ENCODE measurements at regions not wholly inside any gene's neighbourhood (a gene's known extent, or its start where the extent isn't known, plus 50 kb on each side); places are given as distances from the start of the nearest gene placed in this dataset.

DNA sequence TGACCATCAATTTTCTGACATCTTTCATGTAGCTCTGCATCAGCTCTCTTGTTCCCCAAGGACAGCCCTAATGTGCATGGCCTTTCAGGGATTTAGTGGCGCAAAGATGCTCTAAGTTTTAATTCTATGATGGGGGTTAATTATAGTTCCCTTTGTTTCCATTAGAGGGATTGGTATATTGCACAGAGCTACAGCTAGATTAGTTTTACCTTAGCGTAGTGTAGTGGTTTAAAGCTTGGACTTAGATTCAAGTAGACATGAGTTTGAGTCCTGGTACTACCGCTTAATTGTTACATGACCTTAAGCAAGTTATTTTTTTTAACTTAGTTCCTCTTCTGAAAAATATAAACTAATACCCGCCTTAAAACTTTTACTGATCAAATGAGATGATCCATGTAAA is 247.8 kb upstream of the KRR1 start:
- no peak for TF ChIP-seq BHLHE40 (IDR thresholded peaks at IDR 0.05; ENCODE audit: borderline replicate concordance)
- TF ChIP-seq HDGF (IDR thresholded peaks at IDR 0.05; ENCODE audit: borderline replicate concordance) = no peak
- no peak for TF ChIP-seq LEF1 (IDR thresholded peaks at IDR 0.05; ENCODE audit: borderline replicate concordance)
- no peak for TF ChIP-seq FOXM1 (IDR thresholded peaks at IDR 0.05; ENCODE audit: borderline replicate concordance)
- no peak for TF ChIP-seq ZNF384 (IDR thresholded peaks at IDR 0.05)
